ENCODE measurements at regions not wholly inside any gene's neighbourhood (a gene's known extent, or its start where the extent isn't known, plus 50 kb on each side); places are given as distances from the start of the nearest gene placed in this dataset.

DNA sequence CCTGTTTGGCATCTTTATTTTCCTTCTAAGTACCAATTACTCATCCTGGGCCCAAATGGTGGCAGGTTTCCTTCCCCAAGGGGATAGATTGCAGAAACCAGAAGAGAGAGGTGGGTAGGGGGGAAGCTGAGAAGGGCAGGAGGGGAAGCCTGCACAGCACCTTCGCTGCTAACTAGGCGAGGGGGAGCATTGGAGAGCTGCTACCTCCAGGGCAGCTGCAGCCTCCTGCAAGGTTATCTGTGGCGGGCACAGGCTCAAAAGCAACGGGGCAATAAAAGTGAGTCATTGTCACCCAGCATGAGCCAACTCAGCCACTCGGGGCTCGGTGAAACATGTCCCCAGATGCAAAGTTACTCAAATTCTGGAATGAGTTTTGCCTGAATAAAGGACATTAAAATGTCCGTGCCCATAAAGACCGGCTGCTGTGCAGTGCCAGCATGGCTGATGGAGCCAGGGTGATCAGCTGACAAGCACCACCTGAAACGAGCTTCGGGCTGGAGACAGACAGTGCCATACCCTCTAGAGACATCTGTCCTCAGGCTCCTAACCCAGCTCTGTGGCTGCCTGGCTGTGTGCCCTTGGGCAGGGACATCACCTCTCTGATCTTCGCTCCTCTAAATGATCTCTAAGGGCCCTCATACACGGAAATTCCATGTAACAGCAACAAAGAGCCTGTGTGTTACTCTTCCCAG lies 68.1 kb upstream of the GRIN2A start:
- FAIRE-seq (no peak), DNase-seq (ENCODE audit: low read depth, low spot score) (no peak)
- Histone ChIP-seq H3K9ac (ENCODE audit: control insufficient read depth, extremely low read depth, insufficient read depth, low read length) (no peak overlapping the region), H4K20me1 (ENCODE audit: control insufficient read depth, extremely low read depth, insufficient read depth, low read length) (no peaks in the 10 kb centered on the region), H3K27ac (ENCODE audit: control insufficient read depth, insufficient read depth, low read length) (no peak overlapping the region), H3K4me3 (ENCODE audit: control insufficient read depth in 2 of 3, extremely low read depth in 1 of 3, insufficient read depth in 2 of 3, low read depth in 1 of 3, low read length in 3 of 3) (no peak overlapping the region), H3K9me3 (ENCODE audit: control insufficient read depth, low read depth, low read length) (no peaks in the 10 kb centered on the region), H3K27me3 (ENCODE audit: control insufficient read depth, extremely low read depth, insufficient read depth, low read length) (peaks cover 10% of the 10 kb centered on the region), H3K4me2 (ENCODE audit: control insufficient read depth, extremely low read depth, insufficient read depth, low read depth, low read length) (no peak overlapping the region), H2AFZ (ENCODE audit: control insufficient read depth, low read length) (no peak overlapping the region), H3K36me3 (ENCODE audit: control insufficient read depth in 2 of 2, extremely low read depth in 1 of 2, insufficient read depth in 2 of 2, low read length in 2 of 2) (no peaks in the 10 kb centered on the region), H3K79me2 (ENCODE audit: control insufficient read depth, insufficient read depth, low read length) (no peaks in the 10 kb centered on the region), H3K4me1 (ENCODE audit: control insufficient read depth, extremely low read depth, insufficient read depth, low read length) (no peaks in the 10 kb centered on the region), H3K9me1 (ENCODE audit: control insufficient read depth, extremely low read depth, insufficient read depth, low read length) (no peaks in the 10 kb centered on the region)
- dilution Hi-C loops (cut with MboI; ENCODE audit: extremely low pct_ligation_motif_present, low sequenced_read_pairs): no loop called here
- no peak for TF ChIP-seq EZH2 (IDR thresholded peaks at IDR 0.05; ENCODE audit: low read length)
- TF ChIP-seq, protein P1, sequence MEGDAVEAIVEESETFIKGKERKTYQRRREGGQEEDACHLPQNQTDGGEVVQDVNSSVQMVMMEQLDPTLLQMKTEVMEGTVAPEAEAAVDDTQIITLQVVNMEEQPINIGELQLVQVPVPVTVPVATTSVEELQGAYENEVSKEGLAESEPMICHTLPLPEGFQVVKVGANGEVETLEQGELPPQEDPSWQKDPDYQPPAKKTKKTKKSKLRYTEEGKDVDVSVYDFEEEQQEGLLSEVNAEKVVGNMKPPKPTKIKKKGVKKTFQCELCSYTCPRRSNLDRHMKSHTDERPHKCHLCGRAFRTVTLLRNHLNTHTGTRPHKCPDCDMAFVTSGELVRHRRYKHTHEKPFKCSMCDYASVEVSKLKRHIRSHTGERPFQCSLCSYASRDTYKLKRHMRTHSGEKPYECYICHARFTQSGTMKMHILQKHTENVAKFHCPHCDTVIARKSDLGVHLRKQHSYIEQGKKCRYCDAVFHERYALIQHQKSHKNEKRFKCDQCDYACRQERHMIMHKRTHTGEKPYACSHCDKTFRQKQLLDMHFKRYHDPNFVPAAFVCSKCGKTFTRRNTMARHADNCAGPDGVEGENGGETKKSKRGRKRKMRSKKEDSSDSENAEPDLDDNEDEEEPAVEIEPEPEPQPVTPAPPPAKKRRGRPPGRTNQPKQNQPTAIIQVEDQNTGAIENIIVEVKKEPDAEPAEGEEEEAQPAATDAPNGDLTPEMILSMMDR (optimal IDR thresholded peaks at IDR 0.05 in 1 of 3, IDR thresholded peaks at IDR 0.05 in 1 of 3, conservative IDR thresholded peaks at IDR 0.05 in 1 of 3; ENCODE audit: extremely low read depth in 1 of 3, insufficient read depth in 2 of 3, low read length in 3 of 3): no peak

- Histone ChIP-seq H3K4me3 (ENCODE audit: control insufficient read depth in 2 of 3, extremely low read depth in 1 of 3, insufficient read depth in 2 of 3, low read depth in 1 of 3, low read length in 3 of 3) (no peak overlapping the region), H3K9me1 (ENCODE audit: control insufficient read depth, extremely low read depth, insufficient read depth, low read length) (no peaks in the 10 kb centered on the region), H3K4me1 (ENCODE audit: control insufficient read depth, extremely low read depth, insufficient read depth, low read length) (peaks cover 3% of the 10 kb centered on the region), H3K9me3 (ENCODE audit: control insufficient read depth, low read depth, low read length) (no peaks in the 10 kb centered on the region), H3K27ac (ENCODE audit: control insufficient read depth, insufficient read depth, low read length) (no peak overlapping the region), H2AFZ (ENCODE audit: control insufficient read depth, low read length) (no peak overlapping the region), H3K27me3 (ENCODE audit: control insufficient read depth, extremely low read depth, insufficient read depth, low read length) (peaks cover 10% of the 10 kb centered on the region), H3K4me2 (ENCODE audit: control insufficient read depth, extremely low read depth, insufficient read depth, low read depth, low read length) (no peak overlapping the region), H3K79me2 (ENCODE audit: control insufficient read depth, insufficient read depth, low read length) (no peaks in the 10 kb centered on the region), H3K9ac (ENCODE audit: control insufficient read depth, extremely low read depth, insufficient read depth, low read length) (no peak overlapping the region), H4K20me1 (ENCODE audit: control insufficient read depth, extremely low read depth, insufficient read depth, low read length) (no peaks in the 10 kb centered on the region), H3K36me3 (ENCODE audit: control insufficient read depth in 2 of 2, extremely low read depth in 1 of 2, insufficient read depth in 2 of 2, low read length in 2 of 2) (no peaks in the 10 kb centered on the region)
- DNase-seq (ENCODE audit: low read depth, low spot score) (no peak), FAIRE-seq (no peak)
- dilution Hi-C loops (cut with MboI; ENCODE audit: extremely low pct_ligation_motif_present, low sequenced_read_pairs): no loop called here
- TF ChIP-seq EZH2 (IDR thresholded peaks at IDR 0.05; ENCODE audit: low read length): no peak
- TF ChIP-seq, protein P1 (optimal IDR thresholded peaks at IDR 0.05 in 1 of 3, IDR thresholded peaks at IDR 0.05 in 1 of 3, conservative IDR thresholded peaks at IDR 0.05 in 1 of 3; ENCODE audit: extremely low read depth in 1 of 3, insufficient read depth in 2 of 3, low read length in 3 of 3): no peak
Observed at GRCh38 chr16:10252155-10252554, 69.9 kb upstream of the GRIN2A start.

Data from keratinocyte (primary cell).